ENCODE measurements at regions not wholly inside any gene's neighbourhood (a gene's known extent, or its start where the extent isn't known, plus 50 kb on each side); places are given as distances from the start of the nearest gene placed in this dataset.

DNA sequence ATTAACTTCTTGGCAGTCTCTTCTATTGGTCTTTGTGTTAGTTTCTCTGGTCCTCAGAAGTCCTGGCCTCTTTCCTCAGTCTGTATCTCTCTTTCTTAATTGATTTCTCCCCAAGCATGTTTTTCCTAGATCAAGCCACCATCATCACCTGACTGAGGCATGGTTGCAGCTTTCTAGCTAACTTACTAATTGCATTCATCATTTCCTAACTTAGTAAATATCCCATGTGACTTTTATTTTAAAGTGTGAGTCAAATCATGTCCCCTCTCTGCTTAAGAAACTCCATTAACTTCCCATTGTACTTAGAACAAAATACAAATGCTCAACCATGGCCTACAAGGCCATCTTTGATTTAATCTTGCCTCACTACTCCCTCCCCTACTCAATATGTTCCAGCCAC lies 135.4 kb upstream of the FRMD4B start:
- peaks cover 5 to 16% of the 10 kb centered on the region in 2 experiments for H3K27me3 ChIP-seq (ENCODE audit: control insufficient read depth in 1 of 2, insufficient read depth in 1 of 2, low read length in 2 of 2)
- H2BK12ac ChIP-seq (ENCODE audit: low read length in 2 of 2) = no peak overlapping the region
- no peak overlapping the region for H2BK120ac ChIP-seq (ENCODE audit: low read depth, low read length)
- no peak overlapping the region for H3K4me3 ChIP-seq (ENCODE audit: insufficient read depth in 1 of 2, low read depth in 1 of 2, low read length in 2 of 2)
- H3K9ac ChIP-seq (ENCODE audit: low read length) = no peak overlapping the region
- no peak overlapping the region for H2AFZ ChIP-seq (ENCODE audit: low read depth, low read length)
- H3K4me1 ChIP-seq (ENCODE audit: control insufficient read depth, insufficient read depth, low read depth, low read length) = no peaks in the 10 kb centered on the region
- H2AK5ac ChIP-seq (ENCODE audit: low read length, severe bottlenecking) = no peak overlapping the region
- H2BK5ac ChIP-seq (ENCODE audit: low read depth, low read length, poor library complexity, severe bottlenecking) = no peak overlapping the region
- H3K79me1 ChIP-seq (replicated peaks; ENCODE audit: low read length, poor library complexity, severe bottlenecking) = no peaks in the 10 kb centered on the region
- H3K18ac ChIP-seq (ENCODE audit: low read depth in 1 of 2, low read length in 2 of 2) = no peak overlapping the region
- H3K36me3 ChIP-seq (ENCODE audit: control insufficient read depth in 1 of 2, insufficient read depth in 2 of 2, low read depth in 1 of 2, low read length in 2 of 2) = no peaks in the 10 kb centered on the region
- no peaks in the 10 kb centered on the region for H3K9me3 ChIP-seq (ENCODE audit: control insufficient read depth, low read length)
- no peak overlapping the region for H3K14ac ChIP-seq (ENCODE audit: low read length in 2 of 2)
- no peak for DNase-seq
- H2BK15ac ChIP-seq (ENCODE audit: low read depth, poor library complexity, severe bottlenecking) = no peak overlapping the region
- H3K4ac ChIP-seq (ENCODE audit: low read depth in 1 of 2, low read length in 2 of 2) = no peak overlapping the region
- no peak overlapping the region for H3K23ac ChIP-seq (ENCODE audit: low read length in 2 of 2)
- no peak overlapping the region for H3K27ac ChIP-seq (ENCODE audit: low read length, poor library complexity, severe bottlenecking)
- no peak overlapping the region for H4K8ac ChIP-seq (ENCODE audit: low read length)
- H4K91ac ChIP-seq (ENCODE audit: low read length) = no peak overlapping the region
- H3K4me2 ChIP-seq (ENCODE audit: low read length, poor library complexity, severe bottlenecking) = no peak overlapping the region

GRCh38 chr3:69511361-69511760 lies 125.5 kb upstream of the FRMD4B start:
- no peaks in the 10 kb centered on the region for H3K79me1 ChIP-seq (replicated peaks; ENCODE audit: low read length, poor library complexity, severe bottlenecking)

GRCh38 chr3:69510481-69511030 lies 124.7 kb upstream of the FRMD4B start:
- Histone ChIP-seq H4K8ac (ENCODE audit: low read length) (no peak overlapping the region), H3K9me3 (ENCODE audit: control insufficient read depth, low read length) (peaks cover 3% of the 10 kb centered on the region), H2AFZ (ENCODE audit: low read depth, low read length) (no peak overlapping the region), H3K4me3 (ENCODE audit: insufficient read depth in 1 of 2, low read depth in 1 of 2, low read length in 2 of 2) (no peak overlapping the region), H3K23ac (ENCODE audit: low read length in 2 of 2) (no peak overlapping the region), H3K27me3 (ENCODE audit: control insufficient read depth in 1 of 2, insufficient read depth in 1 of 2, low read length in 2 of 2) (peaks cover 0 to 7% of the 10 kb centered on the region in 2 experiments), H3K9ac (ENCODE audit: low read length) (no peak overlapping the region), H2BK12ac (ENCODE audit: low read length in 2 of 2) (no peak overlapping the region), H3K4ac (ENCODE audit: low read depth in 1 of 2, low read length in 2 of 2) (no peak overlapping the region), H3K14ac (ENCODE audit: low read length in 2 of 2) (no peak overlapping the region), H2BK120ac (ENCODE audit: low read depth, low read length) (no peak overlapping the region), H2AK5ac (ENCODE audit: low read length, severe bottlenecking) (no peak overlapping the region), H3K4me1 (ENCODE audit: control insufficient read depth, insufficient read depth, low read depth, low read length) (no peaks in the 10 kb centered on the region), H2BK5ac (ENCODE audit: low read depth, low read length, poor library complexity, severe bottlenecking) (no peak overlapping the region), H3K27ac (ENCODE audit: low read length, poor library complexity, severe bottlenecking) (no peak overlapping the region), H3K79me1 (replicated peaks; ENCODE audit: low read length, poor library complexity, severe bottlenecking) (no peaks in the 10 kb centered on the region), H3K36me3 (ENCODE audit: control insufficient read depth in 1 of 2, insufficient read depth in 2 of 2, low read depth in 1 of 2, low read length in 2 of 2) (no peaks in the 10 kb centered on the region), H3K18ac (ENCODE audit: low read depth in 1 of 2, low read length in 2 of 2) (no peak overlapping the region), H3K4me2 (ENCODE audit: low read length, poor library complexity, severe bottlenecking) (no peak overlapping the region), H4K91ac (ENCODE audit: low read length) (no peak overlapping the region), H2BK15ac (ENCODE audit: low read depth, poor library complexity, severe bottlenecking) (no peak overlapping the region)
- DNase-seq = no peak
- 56% methylated on average over 1 of the region's 3 CpGs for WGBS

More at GRCh38 chr3:69511361-69511760, 125.5 kb upstream of the FRMD4B start:
- no peak overlapping the region for H2BK5ac ChIP-seq (ENCODE audit: low read depth, low read length, poor library complexity, severe bottlenecking)
- no peak overlapping the region for H2BK12ac ChIP-seq (ENCODE audit: low read length in 2 of 2)
- no peak overlapping the region for H2AK5ac ChIP-seq (ENCODE audit: low read length, severe bottlenecking)
- no peak overlapping the region for H3K18ac ChIP-seq (ENCODE audit: low read depth in 1 of 2, low read length in 2 of 2)
- no peak overlapping the region for H4K8ac ChIP-seq (ENCODE audit: low read length)
- H3K14ac ChIP-seq (ENCODE audit: low read length in 2 of 2) = no peak overlapping the region
- no peak overlapping the region for H4K91ac ChIP-seq (ENCODE audit: low read length)
- WGBS = 71% methylated on average over 4 of the region's 4 CpGs
- no peak overlapping the region for H3K4ac ChIP-seq (ENCODE audit: low read depth in 1 of 2, low read length in 2 of 2)
- no peaks in the 10 kb centered on the region for H3K36me3 ChIP-seq (ENCODE audit: control insufficient read depth in 1 of 2, insufficient read depth in 2 of 2, low read depth in 1 of 2, low read length in 2 of 2)
- peaks cover 6% of the 10 kb centered on the region for H3K9me3 ChIP-seq (ENCODE audit: control insufficient read depth, low read length)
- H3K23ac ChIP-seq (ENCODE audit: low read length in 2 of 2) = no peak overlapping the region
- H2BK15ac ChIP-seq (ENCODE audit: low read depth, poor library complexity, severe bottlenecking) = no peak overlapping the region
- no peak overlapping the region for H3K27ac ChIP-seq (ENCODE audit: low read length, poor library complexity, severe bottlenecking)
- DNase-seq = no peak
- H3K4me3 ChIP-seq (ENCODE audit: insufficient read depth in 1 of 2, low read depth in 1 of 2, low read length in 2 of 2) = no peak overlapping the region
- H3K27me3 ChIP-seq (ENCODE audit: control insufficient read depth in 1 of 2, insufficient read depth in 1 of 2, low read length in 2 of 2) = peaks cover 0 to 7% of the 10 kb centered on the region in 2 experiments
- no peaks in the 10 kb centered on the region for H3K4me1 ChIP-seq (ENCODE audit: control insufficient read depth, insufficient read depth, low read depth, low read length)
- H3K4me2 ChIP-seq (ENCODE audit: low read length, poor library complexity, severe bottlenecking) = no peak overlapping the region
- H2BK120ac ChIP-seq (ENCODE audit: low read depth, low read length) = no peak overlapping the region
- no peak overlapping the region for H2AFZ ChIP-seq (ENCODE audit: low read depth, low read length)
- no peak overlapping the region for H3K9ac ChIP-seq (ENCODE audit: low read length)

- H2BK5ac ChIP-seq (ENCODE audit: low read depth, low read length, poor library complexity, severe bottlenecking) = no peak overlapping the region
- H2BK12ac ChIP-seq (ENCODE audit: low read length in 2 of 2) = no peak overlapping the region
- no peak overlapping the region for H3K14ac ChIP-seq (ENCODE audit: low read length in 2 of 2)
- H3K9me3 ChIP-seq (ENCODE audit: control insufficient read depth, low read length) = peaks cover 3% of the 10 kb centered on the region
- no peak overlapping the region for H4K91ac ChIP-seq (ENCODE audit: low read length)
- no peaks in the 10 kb centered on the region for H3K4me1 ChIP-seq (ENCODE audit: control insufficient read depth, insufficient read depth, low read depth, low read length)
- H2AK5ac ChIP-seq (ENCODE audit: low read length, severe bottlenecking) = no peak overlapping the region
- no peak overlapping the region for H3K4me2 ChIP-seq (ENCODE audit: low read length, poor library complexity, severe bottlenecking)
- no peak overlapping the region for H3K4me3 ChIP-seq (ENCODE audit: insufficient read depth in 1 of 2, low read depth in 1 of 2, low read length in 2 of 2)
- no peak overlapping the region for H4K8ac ChIP-seq (ENCODE audit: low read length)
- H3K18ac ChIP-seq (ENCODE audit: low read depth in 1 of 2, low read length in 2 of 2) = no peak overlapping the region
- H3K36me3 ChIP-seq (ENCODE audit: control insufficient read depth in 1 of 2, insufficient read depth in 2 of 2, low read depth in 1 of 2, low read length in 2 of 2) = no peaks in the 10 kb centered on the region
- no peak overlapping the region for H2AFZ ChIP-seq (ENCODE audit: low read depth, low read length)
- H3K4ac ChIP-seq (ENCODE audit: low read depth in 1 of 2, low read length in 2 of 2) = no peak overlapping the region
- H3K9ac ChIP-seq (ENCODE audit: low read length) = no peak overlapping the region
- no peak overlapping the region for H3K27ac ChIP-seq (ENCODE audit: low read length, poor library complexity, severe bottlenecking)
- no peak overlapping the region for H2BK15ac ChIP-seq (ENCODE audit: low read depth, poor library complexity, severe bottlenecking)
- WGBS = no CpG with 5 or more reads among the region's 3 CpGs
- DNase-seq = no peak
- H3K23ac ChIP-seq (ENCODE audit: low read length in 2 of 2) = no peak overlapping the region
- H3K27me3 ChIP-seq (ENCODE audit: control insufficient read depth in 1 of 2, insufficient read depth in 1 of 2, low read length in 2 of 2) = peaks cover 0 to 7% of the 10 kb centered on the region in 2 experiments
- no peaks in the 10 kb centered on the region for H3K79me1 ChIP-seq (replicated peaks; ENCODE audit: low read length, poor library complexity, severe bottlenecking)
- H2BK120ac ChIP-seq (ENCODE audit: low read depth, low read length) = no peak overlapping the region
These were observed 123.4 kb upstream of the FRMD4B start for GRCh38 chr3:69509288-69509687.
